Activated gamma-delta T cell treated with anti-CD3 and anti-CD28 coated beads, Interleukin-2, amount 50 U/mL, for 16 hours (primary cell): ENCODE measurements at regions not wholly inside any gene's neighbourhood (a gene's known extent, or its start where the extent isn't known, plus 50 kb on each side); places are given as distances from the start of the nearest gene placed in this dataset.

Experiments used
- DNase-seq: peaks from one replicate; pipeline ENCODE4 v3.0.0-alpha.2; 2020; ENCODE audit warnings: low read depth

- no peak for DNase-seq
Observed at GRCh38 chr3:94862703-94863102, 799.8 kb downstream of the NSUN3 start.

GRCh38 chr3:94869059-94869547, 806.2 kb downstream of the NSUN3 start:
- DNase-seq: no peak

GRCh38 chr3:94873751-94874150, 810.9 kb downstream of the NSUN3 start:
- DNase-seq: no peak

- no peak for DNase-seq
Observed at GRCh38 chr3:94875149-94875548, 812.3 kb downstream of the NSUN3 start.

- DNase-seq: no peak
Observed at GRCh38 chr3:94887065-94887464, 824.2 kb downstream of the NSUN3 start.

- no peak for DNase-seq
Observed at GRCh38 chr3:94896994-94897393, 834.1 kb downstream of the NSUN3 start.

GRCh38 chr3:94904156-94904674, 841.4 kb downstream of the NSUN3 start:
- no peak for DNase-seq

GRCh38 chr3:94909726-94910125, 846.9 kb downstream of the NSUN3 start:
- DNase-seq: no peak

- DNase-seq: no peak
Observed at GRCh38 chr3:94912656-94913055, 849.8 kb downstream of the NSUN3 start.

- no peak for DNase-seq
Observed at GRCh38 chr3:94927175-94927574, 864.3 kb downstream of the NSUN3 start.

- no peak for DNase-seq
Observed at GRCh38 chr3:94928921-94929320, 866.1 kb downstream of the NSUN3 start.

- DNase-seq: no peak
Observed at GRCh38 chr3:94935738-94936580, 873.1 kb downstream of the NSUN3 start.

- DNase-seq: no peak
Observed at GRCh38 chr3:94937980-94938379, 875.1 kb downstream of the NSUN3 start.

- DNase-seq: no peak
Observed at GRCh38 chr3:94946683-94947082, 883.8 kb downstream of the NSUN3 start.

- no peak for DNase-seq
Observed at GRCh38 chr3:94961423-94962100, 898.7 kb downstream of the NSUN3 start.

GRCh38 chr3:94965867-94966475, 903.1 kb downstream of the NSUN3 start:
- DNase-seq: no peak

- no peak for DNase-seq
Observed at GRCh38 chr3:94967196-94967595, 904.3 kb downstream of the NSUN3 start.

- DNase-seq: no peak
Observed at GRCh38 chr3:94968519-94968918, 905.7 kb downstream of the NSUN3 start.

GRCh38 chr3:94972066-94972465, 909.2 kb downstream of the NSUN3 start:
- no peak for DNase-seq

GRCh38 chr3:94978084-94978483, 915.2 kb downstream of the NSUN3 start:
- no peak for DNase-seq

GRCh38 chr3:94985778-94986177, 922.9 kb downstream of the NSUN3 start:
- no peak for DNase-seq

- DNase-seq: no peak
Observed at GRCh38 chr3:94990952-94991705, 928.3 kb downstream of the NSUN3 start.
